Nucleus accumbens (tissue), 56 donors: ENCODE measurements at regions not wholly inside any gene's neighbourhood (a gene's known extent, or its start where the extent isn't known, plus 50 kb on each side); places are given as distances from the start of the nearest gene placed in this dataset.

ENCODE experiments used
- DNase-seq, 56 donors: peaks; one replicate each; lab custom pipeline; 2025; lab: John Stamatoyannopoulos, UW

- peak in 49 of 56 donors; percentile 7 to 84 (median 46) for DNase-seq
Observed at GRCh38 chr7:35537067-35538023, 157.6 kb downstream of the HERPUD2 start.

- DNase-seq: no peak
Observed at GRCh38 chr7:35536396-35536826, 158.5 kb downstream of the HERPUD2 start.

- no peak for DNase-seq
Observed at GRCh38 chr7:35533902-35534301, 161.0 kb downstream of the HERPUD2 start.

GRCh38 chr7:35530124-35531109 is 164.5 kb downstream of the HERPUD2 start:
- no peak for DNase-seq

GRCh38 chr7:35529713-35530112 is 165.2 kb downstream of the HERPUD2 start:
- no peak for DNase-seq

- DNase-seq: no peak
Observed at GRCh38 chr7:35528381-35528977, 166.5 kb downstream of the HERPUD2 start.

- no peak for DNase-seq
Observed at GRCh38 chr7:35526645-35527044, 168.3 kb downstream of the HERPUD2 start.

GRCh38 chr7:35524112-35524804 is 170.7 kb downstream of the HERPUD2 start:
- DNase-seq: no peak

GRCh38 chr7:35523292-35523691 is 171.6 kb downstream of the HERPUD2 start:
- DNase-seq: no peak

GRCh38 chr7:35522697-35523096 is 172.2 kb downstream of the HERPUD2 start:
- no peak for DNase-seq

GRCh38 chr7:35521941-35522340 is 173.0 kb downstream of the HERPUD2 start:
- no peak for DNase-seq

GRCh38 chr7:35520810-35521625 is 173.9 kb downstream of the HERPUD2 start:
- DNase-seq: no peak

GRCh38 chr7:35519971-35520809 is 174.7 kb downstream of the HERPUD2 start:
- DNase-seq: peak in 34 of 56 donors; percentile 1 to 71 (median 20)

GRCh38 chr7:35518767-35519166 is 176.2 kb downstream of the HERPUD2 start:
- no peak for DNase-seq

GRCh38 chr7:35516498-35516897 is 178.4 kb downstream of the HERPUD2 start:
- no peak for DNase-seq

GRCh38 chr7:35513828-35514227 is 181.1 kb downstream of the HERPUD2 start:
- no peak for DNase-seq

GRCh38 chr7:35513195-35513594 is 181.7 kb downstream of the HERPUD2 start:
- DNase-seq: no peak

- peak in 3 of 56 donors; percentile 1 to 5 (median 4) for DNase-seq
Observed at GRCh38 chr7:35512716-35513115, 182.2 kb downstream of the HERPUD2 start.
